ENCODE measurements at regions not wholly inside any gene's neighbourhood (a gene's known extent, or its start where the extent isn't known, plus 50 kb on each side); places are given as distances from the start of the nearest gene placed in this dataset.
"Not testable (repeated sequence)": the region's sequence is repeated elsewhere in the genome, so short reads cannot be mapped to it uniquely, and the experiment has no call there.

GRCh38 chr16:21539107-21539618 lies 60.2 kb upstream of the METTL9 start:
- CTCF ChIA-PET; intact Hi-C loops (cut with micrococcal nuclease; ENCODE audit: unreplicated experiment): not testable (repeated sequence)

GRCh38 chr16:21540770-21541433 lies 58.5 kb upstream of the METTL9 start:
- H3K36me3 ChIP-seq (ENCODE audit: control insufficient read depth in 2 of 2, insufficient read depth in 2 of 2, low read length in 1 of 2); H3K4me3 ChIP-seq; BruUV-seq (replicated peaks); H3K79me2 ChIP-seq (ENCODE audit: control insufficient read depth, insufficient read depth, low read length); SMC1A ChIA-PET (ENCODE audit: uncharacterized antibody, unreplicated experiment); H3K9ac ChIP-seq (ENCODE audit: control insufficient read depth, insufficient read depth, low read length); H3K27ac ChIP-seq (ENCODE audit: control insufficient read depth, insufficient read depth); H3K9me3 ChIP-seq (replicated peaks; ENCODE audit: control insufficient read depth, insufficient read depth, low read length); H4K20me1 ChIP-seq (ENCODE audit: control insufficient read depth, insufficient read depth); in situ Hi-C loops (cut with MboI); H3K27me3 ChIP-seq (replicated peaks in 1 of 2; ENCODE audit: control insufficient read depth in 2 of 2, insufficient read depth in 2 of 2, low read length in 1 of 2); intact Hi-C loops (cut with micrococcal nuclease; ENCODE audit: unreplicated experiment); POLR2A ChIA-PET: not testable (repeated sequence)
- DNase-seq (ENCODE audit: low read depth, low spot score): peak; percentile 31
- Histone ChIP-seq H2AFZ (ENCODE audit: control insufficient read depth, low read depth, low read length) (peak overlapping the region; percentile 51), H3K4me2 (ENCODE audit: control insufficient read depth, insufficient read depth) (peak overlapping the region; percentile 56), H3K4me1 (ENCODE audit: control insufficient read depth, insufficient read depth, low read length) (peaks cover 14% of the 10 kb centered on the region)
- FAIRE-seq: peak; percentile 69
- peak; percentile 91 for ATAC-seq
- ChIA-PET RAD21 (ENCODE audit: unreplicated experiment) (interaction anchor here (0.7 kb wide), 1 partner anchor 400 kb away, joined by 3 read pairs; no protein-coding TSS in a partner anchor), CTCF (interaction anchor here (0.6 kb wide), 1 partner anchor 33 kb away, joined by 3 read pairs; no protein-coding TSS in a partner anchor)
- 8% methylated on average over 19 of the region's 21 CpGs for WGBS (ENCODE audit: insufficient coverage, insufficient replicate concordance, low lambda C conversion rate, missing lambda C conversion rate)
- TF ChIP-seq MTA2 (IDR thresholded peaks at IDR 0.05; ENCODE audit: low read depth) (peak; percentile 74; the same call in 1 of the 2 replicates), HDGF (IDR thresholded peaks at IDR 0.05) (peak; percentile 94), MAX (IDR thresholded peaks at IDR 0.05; ENCODE audit: low read depth, low read length) (peak; percentile 41; the same call in 1 of the 2 replicates), GATAD2B (conservative IDR thresholded peaks at IDR 0.05; ENCODE audit: low read depth) (0 out of 2 replicates have a peak, but pooled peaks have one; percentile 42), TCF12 (IDR thresholded peaks at IDR 0.05; ENCODE audit: low read depth, low read length) (peak; percentile 72), ZBTB33 (IDR thresholded peaks at IDR 0.05) (peak; percentile 87), BHLHE40 (IDR thresholded peaks at IDR 0.05; ENCODE audit: borderline replicate concordance in 1 of 2, low read depth in 2 of 2, low read length in 1 of 2) (peak; percentile 86 to 92), RELB (IDR thresholded peaks at IDR 0.05; ENCODE audit: low read depth) (peak; percentile 68; the same call in 1 of the 2 replicates), ATF7 (IDR thresholded peaks at IDR 0.05; ENCODE audit: low read depth) (peak; percentile 58), MYC (IDR thresholded peaks at IDR 0.05; ENCODE audit: insufficient read depth, insufficient read length, insufficient replicate concordance, low read length, severe bottlenecking) (peak; percentile 90), PAX5 (IDR thresholded peaks at IDR 0.05; ENCODE audit: borderline replicate concordance, low read depth, low read length) (peak; percentile 63; the same call in 1 of the 2 replicates)

More at GRCh38 chr16:21539107-21539618, 60.2 kb upstream of the METTL9 start:
- H3K4me3 ChIP-seq; H4K20me1 ChIP-seq (ENCODE audit: control insufficient read depth, insufficient read depth); H2AFZ ChIP-seq (ENCODE audit: control insufficient read depth, low read depth, low read length); ATAC-seq; SMC1A ChIA-PET (ENCODE audit: uncharacterized antibody, unreplicated experiment); H3K9ac ChIP-seq (ENCODE audit: control insufficient read depth, insufficient read depth, low read length); FAIRE-seq; POLR2A ChIA-PET; BruUV-seq (replicated peaks); H3K36me3 ChIP-seq (ENCODE audit: control insufficient read depth in 2 of 2, insufficient read depth in 2 of 2, low read length in 1 of 2); H3K79me2 ChIP-seq (ENCODE audit: control insufficient read depth, insufficient read depth, low read length); H3K4me2 ChIP-seq (ENCODE audit: control insufficient read depth, insufficient read depth); H3K27me3 ChIP-seq (replicated peaks in 1 of 2; ENCODE audit: control insufficient read depth in 2 of 2, insufficient read depth in 2 of 2, low read length in 1 of 2); DNase-seq (ENCODE audit: low read depth, low spot score); H3K27ac ChIP-seq (ENCODE audit: control insufficient read depth, insufficient read depth); H3K9me3 ChIP-seq (replicated peaks; ENCODE audit: control insufficient read depth, insufficient read depth, low read length); RAD21 ChIA-PET (ENCODE audit: unreplicated experiment): not testable (repeated sequence)
- in situ Hi-C loops (cut with MboI): loop anchor here (10.0 kb wide), 1 partner anchor 786 kb away; no protein-coding TSS in a partner anchor
- peaks cover 14% of the 10 kb centered on the region for H3K4me1 ChIP-seq (ENCODE audit: control insufficient read depth, insufficient read depth, low read length)
- WGBS (ENCODE audit: insufficient coverage, insufficient replicate concordance, low lambda C conversion rate, missing lambda C conversion rate): 93% methylated on average over 9 of the region's 9 CpGs

Data from GM12878 (cell line).